ENCODE measurements at regions not wholly inside any gene's neighbourhood (a gene's known extent, or its start where the extent isn't known, plus 50 kb on each side); places are given as distances from the start of the nearest gene placed in this dataset.

GRCh38 chr21:16678429-16679160 is 834.2 kb upstream of the CXADR start:
- ChIA-PET POLR2A (no interaction called here), CTCF (no interaction called here)
- no peak for DNase-seq
- TF ChIP-seq CTCF (IDR thresholded peaks at IDR 0.05; ENCODE audit: insufficient read depth in 1 of 2, low read depth in 1 of 2, low read length in 1 of 2, severe bottlenecking in 1 of 2, unreplicated experiment in 1 of 2) = no peak
- Mint-ChIP-seq H3K4me3 (ENCODE audit: unreplicated experiment) (no peak overlapping the region), H3K9me3 (ENCODE audit: unreplicated experiment) (no peaks in the 10 kb centered on the region), H3K36me3 (ENCODE audit: insufficient read depth, unreplicated experiment) (no peaks in the 10 kb centered on the region), H3K27ac (ENCODE audit: unreplicated experiment) (no peak overlapping the region), H3K4me1 (ENCODE audit: low read depth, unreplicated experiment) (no peaks in the 10 kb centered on the region), H3K27me3 (ENCODE audit: insufficient read depth, unreplicated experiment) (peaks cover 3% of the 10 kb centered on the region)
- Histone ChIP-seq H3K9me3 (no peaks in the 10 kb centered on the region), H3K27me3 (replicated peaks; ENCODE audit: control insufficient read depth, insufficient read depth, low read length) (no peaks in the 10 kb centered on the region), H3K4me1 (no peaks in the 10 kb centered on the region), H3K36me3 (ENCODE audit: control insufficient read depth, insufficient read depth, low read length) (no peaks in the 10 kb centered on the region), H3K4me3 (ENCODE audit: low read depth, low read length) (no peak overlapping the region)
- intact Hi-C loops (cut with micrococcal nuclease; ENCODE audit: unreplicated experiment) = no loop called here
- no TSS peak for BruUV-seq (replicated peaks)

GRCh38 chr21:16695074-16695473 is 817.8 kb upstream of the CXADR start:
- Mint-ChIP-seq H3K4me1 (ENCODE audit: low read depth, unreplicated experiment) (no peaks in the 10 kb centered on the region), H3K36me3 (ENCODE audit: insufficient read depth, unreplicated experiment) (no peaks in the 10 kb centered on the region), H3K27ac (ENCODE audit: unreplicated experiment) (no peak overlapping the region), H3K4me3 (ENCODE audit: unreplicated experiment) (no peak overlapping the region), H3K9me3 (ENCODE audit: unreplicated experiment) (peaks cover 27% of the 10 kb centered on the region), H3K27me3 (ENCODE audit: insufficient read depth, unreplicated experiment) (peaks cover under 1% of the 10 kb centered on the region)
- ChIA-PET CTCF (no interaction called here), POLR2A (no interaction called here)
- Histone ChIP-seq H3K36me3 (ENCODE audit: control insufficient read depth, insufficient read depth, low read length) (no peaks in the 10 kb centered on the region), H3K9me3 (no peaks in the 10 kb centered on the region; the same call in 1 of the 2 replicates), H3K4me1 (no peaks in the 10 kb centered on the region), H3K4me3 (ENCODE audit: low read depth, low read length) (no peak overlapping the region), H3K27me3 (replicated peaks; ENCODE audit: control insufficient read depth, insufficient read depth, low read length) (no peaks in the 10 kb centered on the region)
- no peak for DNase-seq
- no peak for TF ChIP-seq CTCF (IDR thresholded peaks at IDR 0.05; ENCODE audit: insufficient read depth in 1 of 2, low read depth in 1 of 2, low read length in 1 of 2, severe bottlenecking in 1 of 2, unreplicated experiment in 1 of 2)
- intact Hi-C loops (cut with micrococcal nuclease; ENCODE audit: unreplicated experiment) = no loop called here
- BruUV-seq (replicated peaks) = no TSS peak

- no peak overlapping the region for H3K4me3 ChIP-seq (ENCODE audit: low read depth, low read length)
- DNase-seq = no peak
- no TSS peak for BruUV-seq (replicated peaks)
- Mint-ChIP-seq H3K27me3 (ENCODE audit: insufficient read depth, unreplicated experiment) (no peaks in the 10 kb centered on the region), H3K9me3 (ENCODE audit: unreplicated experiment) (peaks cover 9% of the 10 kb centered on the region), H3K27ac (ENCODE audit: unreplicated experiment) (no peak overlapping the region), H3K4me3 (ENCODE audit: unreplicated experiment) (no peak overlapping the region), H3K36me3 (ENCODE audit: insufficient read depth, unreplicated experiment) (no peaks in the 10 kb centered on the region), H3K4me1 (ENCODE audit: low read depth, unreplicated experiment) (no peaks in the 10 kb centered on the region)
- CTCF ChIA-PET = no interaction called here
- no peak for TF ChIP-seq CTCF (IDR thresholded peaks at IDR 0.05; ENCODE audit: insufficient read depth in 1 of 2, low read depth in 1 of 2, low read length in 1 of 2, severe bottlenecking in 1 of 2, unreplicated experiment in 1 of 2)
- no peaks in the 10 kb centered on the region; the same call in 1 of the 2 replicates for H3K9me3 ChIP-seq
- intact Hi-C loops (cut with micrococcal nuclease; ENCODE audit: unreplicated experiment) = no loop called here
- POLR2A ChIA-PET = no interaction called here
- H3K27me3 ChIP-seq (replicated peaks; ENCODE audit: control insufficient read depth, insufficient read depth, low read length) = no peaks in the 10 kb centered on the region
- H3K36me3 ChIP-seq (ENCODE audit: control insufficient read depth, insufficient read depth, low read length) = no peaks in the 10 kb centered on the region
- H3K4me1 ChIP-seq = peaks cover 10% of the 10 kb centered on the region
Measured at GRCh38 chr21:16707274-16707673, 805.6 kb upstream of the CXADR start.
